ENCODE measurements at regions not wholly inside any gene's neighbourhood (a gene's known extent, or its start where the extent isn't known, plus 50 kb on each side); places are given as distances from the start of the nearest gene placed in this dataset.

- Histone ChIP-seq H3K9me3 (ENCODE audit: low read length) (no peaks in the 10 kb centered on the region), H3K36me3 (replicated peaks in 1 of 2; ENCODE audit: control insufficient read depth in 1 of 2, insufficient read depth in 2 of 2, low read length in 2 of 2) (no peaks in the 10 kb centered on the region), H3K4me3 (replicated peaks in 1 of 3; ENCODE audit: insufficient read depth in 1 of 3, low read depth in 2 of 3, low read length in 3 of 3) (no peak overlapping the region), H2AFZ (ENCODE audit: low read length) (no peak overlapping the region), H3K9ac (ENCODE audit: insufficient read depth, low read depth, low read length) (no peak overlapping the region), H3K4me2 (ENCODE audit: low read depth, low read length) (no peak overlapping the region), H4K20me1 (ENCODE audit: insufficient read depth, low read length) (no peaks in the 10 kb centered on the region), H3K79me2 (ENCODE audit: insufficient read depth, low read length) (no peaks in the 10 kb centered on the region), H3K4me1 (ENCODE audit: insufficient read depth, low read length) (no peaks in the 10 kb centered on the region), H3K27me3 (ENCODE audit: control insufficient read depth in 1 of 2, insufficient read depth in 2 of 2, low read length in 2 of 2) (no peaks in the 10 kb centered on the region), H3K27ac (ENCODE audit: extremely low read length, insufficient read depth, low read length) (no peak overlapping the region)
- FAIRE-seq (no peak), ATAC-seq (no peak), DNase-seq (ENCODE audit: low spot score) (no peak)
- WGBS (ENCODE audit: low lambda C conversion rate), result 3% methylated on average over 2 of the region's 2 CpGs
- CTCF ChIA-PET (ENCODE audit: low intra/inter-chr PET ratio, low total read pairs), result no interaction called here
- in situ Hi-C loops (cut with HindIII; ENCODE audit: extremely low pct_ligation_motif_present, low pct_unique_long_range_greater_than_20kb), result no loop called here
- BruUV-seq (replicated peaks), result no TSS peak
- intact Hi-C loops (cut with micrococcal nuclease; ENCODE audit: unreplicated experiment), result no loop called here
- TF ChIP-seq ZMYM3 (CRISPR knock-in tag; IDR thresholded peaks at IDR 0.05) (no peak), ADNP (CRISPR knock-in tag; IDR thresholded peaks at IDR 0.05) (no peak), ZNF296 (CRISPR knock-in tag; conservative IDR thresholded peaks at IDR 0.05) (no peak), ELF3 (CRISPR knock-in tag; IDR thresholded peaks at IDR 0.05) (no peak), ZNF557 (CRISPR knock-in tag; IDR thresholded peaks at IDR 0.05) (no peak), ZNF468 (CRISPR knock-in tag; IDR thresholded peaks at IDR 0.05) (no peak), ZNF772 (CRISPR knock-in tag; IDR thresholded peaks at IDR 0.05) (no peak), ATF1 (CRISPR knock-in tag; IDR thresholded peaks at IDR 0.05) (no peak), HNF4A (CRISPR knock-in tag; IDR thresholded peaks at IDR 0.05) (no peak)
- TF ChIP-seq, protein P1, sequence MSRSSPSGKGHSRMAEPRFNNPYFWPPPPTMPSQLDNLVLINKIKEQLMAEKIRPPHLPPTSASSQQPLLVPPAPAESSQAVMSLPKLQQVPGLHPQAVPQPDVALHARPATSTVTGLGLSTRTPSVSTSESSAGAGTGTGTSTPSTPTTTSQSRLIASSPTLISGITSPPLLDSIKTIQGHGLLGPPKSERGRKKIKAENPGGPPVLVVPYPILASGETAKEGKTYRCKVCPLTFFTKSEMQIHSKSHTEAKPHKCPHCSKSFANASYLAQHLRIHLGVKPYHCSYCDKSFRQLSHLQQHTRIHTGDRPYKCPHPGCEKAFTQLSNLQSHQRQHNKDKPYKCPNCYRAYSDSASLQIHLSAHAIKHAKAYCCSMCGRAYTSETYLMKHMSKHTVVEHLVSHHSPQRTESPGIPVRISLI (CRISPR knock-in tag; IDR thresholded peaks at IDR 0.05; ENCODE audit: borderline replicate concordance), result no peak
- TF ChIP-seq, protein P2, sequence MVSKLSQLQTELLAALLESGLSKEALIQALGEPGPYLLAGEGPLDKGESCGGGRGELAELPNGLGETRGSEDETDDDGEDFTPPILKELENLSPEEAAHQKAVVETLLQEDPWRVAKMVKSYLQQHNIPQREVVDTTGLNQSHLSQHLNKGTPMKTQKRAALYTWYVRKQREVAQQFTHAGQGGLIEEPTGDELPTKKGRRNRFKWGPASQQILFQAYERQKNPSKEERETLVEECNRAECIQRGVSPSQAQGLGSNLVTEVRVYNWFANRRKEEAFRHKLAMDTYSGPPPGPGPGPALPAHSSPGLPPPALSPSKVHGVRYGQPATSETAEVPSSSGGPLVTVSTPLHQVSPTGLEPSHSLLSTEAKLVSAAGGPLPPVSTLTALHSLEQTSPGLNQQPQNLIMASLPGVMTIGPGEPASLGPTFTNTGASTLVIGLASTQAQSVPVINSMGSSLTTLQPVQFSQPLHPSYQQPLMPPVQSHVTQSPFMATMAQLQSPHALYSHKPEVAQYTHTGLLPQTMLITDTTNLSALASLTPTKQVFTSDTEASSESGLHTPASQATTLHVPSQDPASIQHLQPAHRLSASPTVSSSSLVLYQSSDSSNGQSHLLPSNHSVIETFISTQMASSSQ (IDR thresholded peaks at IDR 0.05; ENCODE audit: low read depth), result no peak
- TF ChIP-seq, protein P2 (CRISPR knock-in tag; IDR thresholded peaks at IDR 0.05; ENCODE audit: borderline replicate concordance), result no peak
- TF ChIP-seq, protein P3, sequence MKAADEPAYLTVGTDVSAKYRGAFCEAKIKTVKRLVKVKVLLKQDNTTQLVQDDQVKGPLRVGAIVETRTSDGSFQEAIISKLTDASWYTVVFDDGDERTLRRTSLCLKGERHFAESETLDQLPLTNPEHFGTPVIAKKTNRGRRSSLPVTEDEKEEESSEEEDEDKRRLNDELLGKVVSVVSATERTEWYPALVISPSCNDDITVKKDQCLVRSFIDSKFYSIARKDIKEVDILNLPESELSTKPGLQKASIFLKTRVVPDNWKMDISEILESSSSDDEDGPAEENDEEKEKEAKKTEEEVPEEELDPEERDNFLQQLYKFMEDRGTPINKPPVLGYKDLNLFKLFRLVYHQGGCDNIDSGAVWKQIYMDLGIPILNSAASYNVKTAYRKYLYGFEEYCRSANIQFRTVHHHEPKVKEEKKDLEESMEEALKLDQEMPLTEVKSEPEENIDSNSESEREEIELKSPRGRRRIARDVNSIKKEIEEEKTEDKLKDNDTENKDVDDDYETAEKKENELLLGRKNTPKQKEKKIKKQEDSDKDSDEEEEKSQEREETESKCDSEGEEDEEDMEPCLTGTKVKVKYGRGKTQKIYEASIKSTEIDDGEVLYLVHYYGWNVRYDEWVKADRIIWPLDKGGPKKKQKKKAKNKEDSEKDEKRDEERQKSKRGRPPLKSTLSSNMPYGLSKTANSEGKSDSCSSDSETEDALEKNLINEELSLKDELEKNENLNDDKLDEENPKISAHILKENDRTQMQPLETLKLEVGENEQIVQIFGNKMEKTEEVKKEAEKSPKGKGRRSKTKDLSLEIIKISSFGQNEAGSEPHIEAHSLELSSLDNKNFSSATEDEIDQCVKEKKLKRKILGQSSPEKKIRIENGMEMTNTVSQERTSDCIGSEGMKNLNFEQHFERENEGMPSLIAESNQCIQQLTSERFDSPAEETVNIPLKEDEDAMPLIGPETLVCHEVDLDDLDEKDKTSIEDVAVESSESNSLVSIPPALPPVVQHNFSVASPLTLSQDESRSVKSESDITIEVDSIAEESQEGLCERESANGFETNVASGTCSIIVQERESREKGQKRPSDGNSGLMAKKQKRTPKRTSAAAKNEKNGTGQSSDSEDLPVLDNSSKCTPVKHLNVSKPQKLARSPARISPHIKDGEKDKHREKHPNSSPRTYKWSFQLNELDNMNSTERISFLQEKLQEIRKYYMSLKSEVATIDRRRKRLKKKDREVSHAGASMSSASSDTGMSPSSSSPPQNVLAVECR (CRISPR knock-in tag; IDR thresholded peaks at IDR 0.05; ENCODE audit: borderline replicate concordance), result no peak
- TF ChIP-seq, protein P4, sequence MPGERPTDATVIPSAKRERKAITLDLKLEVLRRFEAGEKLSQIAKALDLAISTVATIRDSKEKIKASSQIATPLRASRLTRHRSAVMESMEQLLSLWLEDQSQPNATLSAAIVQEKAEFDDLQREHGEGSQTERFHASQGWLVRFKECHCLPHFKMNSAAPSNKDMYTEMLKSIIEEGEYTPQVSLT (CRISPR knock-in tag; IDR thresholded peaks at IDR 0.05; ENCODE audit: borderline replicate concordance, low read depth), result no peak
- POLR2A ChIA-PET, result no interaction called here
Measured at GRCh38 chr2:22347306-22347705, 1037.7 kb upstream of the KLHL29 start.

Data from HepG2 (cell line).